ENCODE measurements at regions not wholly inside any gene's neighbourhood (a gene's known extent, or its start where the extent isn't known, plus 50 kb on each side); places are given as distances from the start of the nearest gene placed in this dataset.
"Not testable (repeated sequence)": the region's sequence is repeated elsewhere in the genome, so short reads cannot be mapped to it uniquely, and the experiment has no call there.

DNA sequence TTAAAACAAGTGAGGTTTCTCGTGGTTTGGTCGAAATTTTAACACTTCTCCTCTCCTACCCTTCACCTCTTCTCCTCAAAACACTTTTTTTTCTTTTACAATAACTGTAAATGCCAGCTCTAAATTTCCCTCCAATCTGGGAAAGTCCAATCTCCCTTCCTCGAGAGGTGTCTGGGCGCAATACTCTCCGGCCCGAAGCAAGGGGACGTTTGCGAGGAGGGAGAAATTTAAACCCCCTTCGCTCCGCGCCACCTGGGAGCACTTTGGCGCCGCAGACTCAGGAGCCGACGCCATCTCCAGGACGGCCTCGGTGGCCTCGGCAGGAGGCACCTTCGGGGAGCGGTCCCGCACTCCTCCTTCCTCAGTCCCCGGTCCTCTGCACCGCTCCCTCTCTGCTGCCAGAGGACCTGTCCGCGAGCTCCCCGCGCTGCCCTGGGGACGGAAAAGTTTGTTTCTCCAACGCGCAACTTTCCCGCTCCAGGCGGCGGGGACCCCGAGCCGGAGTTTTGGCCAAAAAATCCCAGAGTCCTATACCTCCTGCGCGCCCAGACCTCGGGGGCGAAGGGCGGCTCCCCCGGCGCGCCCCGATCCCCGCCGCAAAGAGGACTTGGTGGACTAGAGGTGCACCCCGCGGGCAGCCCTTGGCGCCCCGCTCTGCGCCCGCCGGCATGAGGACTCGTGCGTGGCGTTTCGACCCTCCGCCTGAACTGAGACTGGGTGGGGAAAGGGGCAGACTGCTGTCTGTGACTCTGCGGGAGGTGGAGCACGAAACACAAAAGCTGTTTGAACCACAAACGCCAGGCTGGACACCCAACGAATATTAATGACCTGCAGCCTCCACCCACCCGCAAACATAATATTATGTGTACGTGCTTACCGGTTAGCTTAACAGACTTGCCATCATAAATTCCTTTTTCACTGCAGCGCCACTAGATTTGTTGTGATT lies 95.2 kb upstream of the HMGA2 start:
- Histone ChIP-seq H3K4me3 (peak overlapping the region; percentile 36), H3K9me3 (ENCODE audit: low read depth) (no peaks in the 10 kb centered on the region), H3K36me3 (no peaks in the 10 kb centered on the region), H3K4me1 (ENCODE audit: low read depth) (no peaks in the 10 kb centered on the region), H3K27ac (no peak overlapping the region), H3K27me3 (peaks cover 6% of the 10 kb centered on the region)
- peak; percentile 18 to 37 for DNase-seq (ENCODE audit: low read depth in 1 of 2, low spot score in 1 of 2)
- TF ChIP-seq, protein P1, sequence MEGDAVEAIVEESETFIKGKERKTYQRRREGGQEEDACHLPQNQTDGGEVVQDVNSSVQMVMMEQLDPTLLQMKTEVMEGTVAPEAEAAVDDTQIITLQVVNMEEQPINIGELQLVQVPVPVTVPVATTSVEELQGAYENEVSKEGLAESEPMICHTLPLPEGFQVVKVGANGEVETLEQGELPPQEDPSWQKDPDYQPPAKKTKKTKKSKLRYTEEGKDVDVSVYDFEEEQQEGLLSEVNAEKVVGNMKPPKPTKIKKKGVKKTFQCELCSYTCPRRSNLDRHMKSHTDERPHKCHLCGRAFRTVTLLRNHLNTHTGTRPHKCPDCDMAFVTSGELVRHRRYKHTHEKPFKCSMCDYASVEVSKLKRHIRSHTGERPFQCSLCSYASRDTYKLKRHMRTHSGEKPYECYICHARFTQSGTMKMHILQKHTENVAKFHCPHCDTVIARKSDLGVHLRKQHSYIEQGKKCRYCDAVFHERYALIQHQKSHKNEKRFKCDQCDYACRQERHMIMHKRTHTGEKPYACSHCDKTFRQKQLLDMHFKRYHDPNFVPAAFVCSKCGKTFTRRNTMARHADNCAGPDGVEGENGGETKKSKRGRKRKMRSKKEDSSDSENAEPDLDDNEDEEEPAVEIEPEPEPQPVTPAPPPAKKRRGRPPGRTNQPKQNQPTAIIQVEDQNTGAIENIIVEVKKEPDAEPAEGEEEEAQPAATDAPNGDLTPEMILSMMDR (IDR thresholded peaks at IDR 0.05; ENCODE audit: low read depth, low read length), result no peak

DNA sequence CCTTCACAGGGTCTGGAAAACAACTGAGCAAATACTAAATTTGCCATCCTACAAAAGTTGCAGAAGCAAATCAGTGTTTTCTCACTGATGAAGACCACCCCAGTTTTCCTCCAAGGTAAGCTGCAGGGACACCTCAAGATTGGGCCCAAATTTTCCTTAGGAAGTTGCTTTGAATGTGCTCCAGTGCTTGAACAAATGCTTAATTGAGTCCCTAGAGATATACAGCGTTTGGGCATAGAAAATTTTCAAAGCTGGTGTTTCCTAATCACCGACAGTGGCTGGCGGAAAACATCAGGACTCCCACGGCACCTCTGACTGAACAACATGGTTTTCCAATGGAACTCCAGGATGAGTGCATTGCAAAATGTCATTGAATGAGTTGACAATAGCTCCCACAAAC lies 92.5 kb upstream of the HMGA2 start:
- no peak for DNase-seq (ENCODE audit: low read depth in 1 of 2, low spot score in 1 of 2)
- Histone ChIP-seq H3K4me1 (ENCODE audit: low read depth) (peaks cover 5% of the 10 kb centered on the region), H3K27ac (no peak overlapping the region), H3K36me3 (no peaks in the 10 kb centered on the region), H3K27me3 (peaks cover 6% of the 10 kb centered on the region), H3K9me3 (ENCODE audit: low read depth) (no peaks in the 10 kb centered on the region), H3K4me3 (no peak overlapping the region)
- TF ChIP-seq, protein P1 (IDR thresholded peaks at IDR 0.05; ENCODE audit: low read depth, low read length), result no peak

DNA sequence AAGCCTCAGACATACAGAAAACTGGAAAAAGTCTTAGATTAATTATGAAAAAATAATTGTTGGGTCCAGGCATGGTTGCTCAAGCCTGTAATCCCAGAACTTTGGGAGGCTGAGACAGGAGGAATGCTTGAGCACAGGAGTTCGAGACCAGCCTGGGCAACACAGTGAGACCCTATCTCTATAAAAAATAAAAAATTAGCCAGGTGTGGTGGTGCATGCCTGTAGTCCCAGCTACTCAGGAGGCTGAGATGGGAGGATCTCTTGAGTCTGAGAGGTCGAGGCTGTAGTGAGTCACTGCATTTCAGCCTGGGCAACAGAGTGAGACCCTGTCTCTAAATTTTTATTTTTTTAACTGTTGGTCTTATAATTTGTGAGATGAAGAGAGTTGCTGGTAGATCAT lies 90.6 kb upstream of the HMGA2 start:
- DNase-seq (ENCODE audit: low read depth in 1 of 2, low spot score in 1 of 2); H3K4me1 ChIP-seq (ENCODE audit: low read depth); H3K4me3 ChIP-seq; H3K9me3 ChIP-seq (ENCODE audit: low read depth); H3K36me3 ChIP-seq; H3K27ac ChIP-seq; H3K27me3 ChIP-seq: not testable (repeated sequence)

DNA sequence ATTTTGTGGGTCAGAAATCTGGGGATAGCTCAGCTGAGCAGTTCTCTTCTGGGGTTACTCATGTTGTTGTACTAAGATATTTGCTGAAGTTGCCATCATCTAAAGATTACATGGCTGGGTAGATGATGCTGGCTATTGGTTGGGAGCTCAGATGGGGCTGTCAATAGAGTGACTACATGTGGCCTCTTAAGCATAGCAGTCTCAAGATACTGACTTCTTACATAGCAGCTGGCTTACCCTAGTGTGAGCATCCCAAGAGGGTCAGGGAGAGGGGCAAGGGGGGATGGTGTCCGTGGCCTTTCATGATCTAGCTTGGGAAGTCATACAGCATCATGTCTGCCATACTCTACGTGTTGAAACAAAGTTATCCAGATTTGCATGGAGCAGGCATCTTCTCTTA lies 90.1 kb upstream of the HMGA2 start:
- Histone ChIP-seq H3K9me3 (ENCODE audit: low read depth) (no peaks in the 10 kb centered on the region), H3K4me1 (ENCODE audit: low read depth) (peaks cover 5% of the 10 kb centered on the region), H3K4me3 (no peak overlapping the region), H3K27me3 (peaks cover 4% of the 10 kb centered on the region), H3K27ac (no peak overlapping the region), H3K36me3 (no peaks in the 10 kb centered on the region)
- no peak for DNase-seq (ENCODE audit: low read depth in 1 of 2, low spot score in 1 of 2)
- TF ChIP-seq, protein P1 (IDR thresholded peaks at IDR 0.05; ENCODE audit: low read depth, low read length), result no peak

DNA sequence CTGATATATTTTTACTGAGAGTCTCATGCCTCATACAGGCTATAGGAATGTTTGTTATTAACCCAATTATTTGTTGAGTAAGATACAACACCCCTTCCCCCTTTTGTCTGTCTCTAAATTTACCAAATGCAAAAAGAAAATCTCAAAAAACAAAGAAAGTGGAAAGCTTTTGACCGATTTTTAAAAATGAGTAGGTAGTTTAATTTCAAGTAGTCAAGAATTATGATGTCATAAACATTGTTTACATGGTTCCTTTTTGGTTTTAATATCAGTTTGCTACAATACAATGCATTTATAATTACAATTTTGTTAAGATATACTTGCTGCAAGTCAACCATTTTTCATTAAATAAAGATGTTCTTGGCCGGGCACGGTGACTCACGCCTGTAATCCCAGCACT lies 84.7 kb upstream of the HMGA2 start:
- H3K36me3 ChIP-seq, result no peaks in the 10 kb centered on the region
- no peaks in the 10 kb centered on the region for H3K27me3 ChIP-seq
- no peak overlapping the region for H3K27ac ChIP-seq
- H3K9me3 ChIP-seq (ENCODE audit: low read depth), result no peaks in the 10 kb centered on the region
- TF ChIP-seq, protein P1 (IDR thresholded peaks at IDR 0.05; ENCODE audit: low read depth, low read length), result no peak
- no peak for DNase-seq (ENCODE audit: low read depth in 1 of 2, low spot score in 1 of 2)
- H3K4me3 ChIP-seq, result no peak overlapping the region
- peaks cover 5% of the 10 kb centered on the region for H3K4me1 ChIP-seq (ENCODE audit: low read depth)

DNA sequence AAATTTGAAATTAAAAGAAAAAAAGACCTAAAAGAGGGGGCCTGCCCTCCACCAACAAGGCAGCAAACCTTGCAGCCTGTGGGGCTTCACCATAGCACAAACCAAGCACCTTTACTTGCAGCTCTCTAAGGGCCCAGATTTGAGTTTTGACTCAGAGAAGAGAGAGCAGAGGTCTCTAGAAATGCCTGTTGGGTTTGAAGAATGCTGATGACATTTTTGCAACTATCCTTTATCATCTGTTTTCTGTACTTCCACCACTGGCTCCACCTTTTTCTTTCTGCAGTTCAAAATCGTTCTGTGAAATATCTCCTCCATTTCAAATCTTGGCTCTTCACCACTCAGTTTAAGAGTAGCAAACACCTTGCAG lies 83.8 kb upstream of the HMGA2 start:
- Histone ChIP-seq H3K27me3 (no peaks in the 10 kb centered on the region), H3K9me3 (ENCODE audit: low read depth) (no peaks in the 10 kb centered on the region), H3K4me3 (no peak overlapping the region), H3K36me3 (no peaks in the 10 kb centered on the region), H3K27ac (peak overlapping the region; percentile 64), H3K4me1 (ENCODE audit: low read depth) (peaks cover 5% of the 10 kb centered on the region)
- peak in 1 of 2 donors; percentile 16 for DNase-seq (ENCODE audit: low read depth in 1 of 2, low spot score in 1 of 2)
- TF ChIP-seq, protein P1 (IDR thresholded peaks at IDR 0.05; ENCODE audit: low read depth, low read length), result no peak

Measured in cardiac muscle cell (in vitro differentiated cells and primary cell).